Testis (tissue), 2 donors: ENCODE measurements at regions not wholly inside any gene's neighbourhood (a gene's known extent, or its start where the extent isn't known, plus 50 kb on each side); places are given as distances from the start of the nearest gene placed in this dataset.

Experiments used
- POLR2A ChIP-seq: fragments of 450-650 bp; IDR thresholded peaks from one replicate; pipeline ENCODE4 v1.6.1; 2017; ENCODE audit warnings: antibody characterized with exemption, mild to moderate bottlenecking, moderate library complexity
- TF ChIP-seq, protein P1 (sequence below), 3 experiments: fragments of 450-650 bp in 2 of 3; fragments of 200-600 bp in 1 of 3; sonication (generic) in 1 of 3; IDR thresholded peaks; one replicate each; pipeline ENCODE4 v1.5.1; 2016 to 2019; ENCODE audit warnings: antibody characterized with exemption in 3 of 3, mild to moderate bottlenecking in 2 of 3, moderate library complexity in 1 of 3

GRCh38 chr1:177796561-177796960 lies 173.3 kb downstream of the SEC16B start:
- TF ChIP-seq, protein P1, sequence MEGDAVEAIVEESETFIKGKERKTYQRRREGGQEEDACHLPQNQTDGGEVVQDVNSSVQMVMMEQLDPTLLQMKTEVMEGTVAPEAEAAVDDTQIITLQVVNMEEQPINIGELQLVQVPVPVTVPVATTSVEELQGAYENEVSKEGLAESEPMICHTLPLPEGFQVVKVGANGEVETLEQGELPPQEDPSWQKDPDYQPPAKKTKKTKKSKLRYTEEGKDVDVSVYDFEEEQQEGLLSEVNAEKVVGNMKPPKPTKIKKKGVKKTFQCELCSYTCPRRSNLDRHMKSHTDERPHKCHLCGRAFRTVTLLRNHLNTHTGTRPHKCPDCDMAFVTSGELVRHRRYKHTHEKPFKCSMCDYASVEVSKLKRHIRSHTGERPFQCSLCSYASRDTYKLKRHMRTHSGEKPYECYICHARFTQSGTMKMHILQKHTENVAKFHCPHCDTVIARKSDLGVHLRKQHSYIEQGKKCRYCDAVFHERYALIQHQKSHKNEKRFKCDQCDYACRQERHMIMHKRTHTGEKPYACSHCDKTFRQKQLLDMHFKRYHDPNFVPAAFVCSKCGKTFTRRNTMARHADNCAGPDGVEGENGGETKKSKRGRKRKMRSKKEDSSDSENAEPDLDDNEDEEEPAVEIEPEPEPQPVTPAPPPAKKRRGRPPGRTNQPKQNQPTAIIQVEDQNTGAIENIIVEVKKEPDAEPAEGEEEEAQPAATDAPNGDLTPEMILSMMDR (IDR thresholded peaks at IDR 0.05) = no peak
- TF ChIP-seq POLR2A = no peak
